GM18870 (cell line): ENCODE measurements at regions not wholly inside any gene's neighbourhood (a gene's known extent, or its start where the extent isn't known, plus 50 kb on each side); places are given as distances from the start of the nearest gene placed in this dataset.

Source experiments
- ATAC-seq: cut with Tn5 transposase; IDR thresholded peaks from one replicate; pipeline ENCODE4 v1.9.1; 2021; ENCODE audit warnings: moderate library complexity; ENCODE audit not compliant: unreplicated experiment

GRCh38 chr9:117858561-117858960 is 154.4 kb downstream of the TLR4 start:
- ATAC-seq: no peak

- ATAC-seq: no peak
These were observed 156.6 kb downstream of the TLR4 start for GRCh38 chr9:117860849-117861248.

GRCh38 chr9:117864385-117865057 is 160.3 kb downstream of the TLR4 start:
- no peak for ATAC-seq

GRCh38 chr9:117868594-117868993 is 164.4 kb downstream of the TLR4 start:
- ATAC-seq: no peak

- ATAC-seq: no peak
These were observed 165.1 kb downstream of the TLR4 start for GRCh38 chr9:117869287-117869686.

- ATAC-seq: no peak
These were observed 165.5 kb downstream of the TLR4 start for GRCh38 chr9:117869712-117870111.

GRCh38 chr9:117873664-117874063 is 169.5 kb downstream of the TLR4 start:
- no peak for ATAC-seq

- no peak for ATAC-seq
These were observed 171.7 kb downstream of the TLR4 start for GRCh38 chr9:117875886-117876285.

- ATAC-seq: no peak
These were observed 178.0 kb downstream of the TLR4 start for GRCh38 chr9:117882171-117882570.

- ATAC-seq: no peak
These were observed 182.4 kb downstream of the TLR4 start for GRCh38 chr9:117886616-117887015.

GRCh38 chr9:117887383-117887782 is 183.2 kb downstream of the TLR4 start:
- ATAC-seq: no peak

- no peak for ATAC-seq
These were observed 183.7 kb downstream of the TLR4 start for GRCh38 chr9:117887941-117888340.

GRCh38 chr9:117903453-117903852 is 199.2 kb downstream of the TLR4 start:
- no peak for ATAC-seq

- no peak for ATAC-seq
These were observed 202.6 kb downstream of the TLR4 start for GRCh38 chr9:117906763-117907162.

GRCh38 chr9:117907420-117907819 is 203.2 kb downstream of the TLR4 start:
- ATAC-seq: no peak

- ATAC-seq: no peak
These were observed 212.1 kb downstream of the TLR4 start for GRCh38 chr9:117916291-117916690.

GRCh38 chr9:117917873-117918272 is 213.7 kb downstream of the TLR4 start:
- no peak for ATAC-seq

GRCh38 chr9:117919538-117919937 is 215.3 kb downstream of the TLR4 start:
- no peak for ATAC-seq

- ATAC-seq: no peak
These were observed 221.9 kb downstream of the TLR4 start for GRCh38 chr9:117926031-117926658.

- no peak for ATAC-seq
These were observed 223.2 kb downstream of the TLR4 start for GRCh38 chr9:117927354-117927753.

- no peak for ATAC-seq
These were observed 225.7 kb downstream of the TLR4 start for GRCh38 chr9:117929868-117930267.

- no peak for ATAC-seq
These were observed 228.4 kb downstream of the TLR4 start for GRCh38 chr9:117932585-117932984.
